ENCODE measurements at regions not wholly inside any gene's neighbourhood (a gene's known extent, or its start where the extent isn't known, plus 50 kb on each side); places are given as distances from the start of the nearest gene placed in this dataset.

DNA sequence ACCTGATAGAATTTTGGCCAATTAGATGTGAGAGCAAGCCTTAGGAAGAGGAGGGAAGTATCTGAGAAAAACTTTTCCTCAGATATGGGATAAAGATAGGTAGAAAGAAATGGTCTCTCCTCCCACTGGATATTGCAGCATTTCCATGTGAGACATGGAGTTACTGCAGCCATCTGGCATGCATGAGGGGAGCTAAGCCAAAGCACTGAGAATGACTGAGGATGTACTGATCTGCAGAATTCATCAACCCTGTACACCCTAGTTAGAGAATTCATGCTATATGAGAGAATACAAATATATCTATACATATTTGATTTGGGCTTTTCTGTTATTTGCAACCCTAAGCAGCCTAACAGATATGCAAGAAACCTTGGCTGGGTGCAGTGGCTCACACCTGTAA, 52.5 kb upstream of the RPL34 start:
- H3K9ac ChIP-seq (ENCODE audit: insufficient read depth, low read length, poor library complexity, severe bottlenecking) = no peak overlapping the region
- no peaks in the 10 kb centered on the region for H3K36me3 Mint-ChIP-seq
- no peak overlapping the region for H3K4me3 Mint-ChIP-seq
- no peak overlapping the region for H3K4me3 ChIP-seq (replicated peaks in 1 of 3; ENCODE audit: low read depth in 2 of 3, low read length in 3 of 3)
- TF ChIP-seq, protein P1, sequence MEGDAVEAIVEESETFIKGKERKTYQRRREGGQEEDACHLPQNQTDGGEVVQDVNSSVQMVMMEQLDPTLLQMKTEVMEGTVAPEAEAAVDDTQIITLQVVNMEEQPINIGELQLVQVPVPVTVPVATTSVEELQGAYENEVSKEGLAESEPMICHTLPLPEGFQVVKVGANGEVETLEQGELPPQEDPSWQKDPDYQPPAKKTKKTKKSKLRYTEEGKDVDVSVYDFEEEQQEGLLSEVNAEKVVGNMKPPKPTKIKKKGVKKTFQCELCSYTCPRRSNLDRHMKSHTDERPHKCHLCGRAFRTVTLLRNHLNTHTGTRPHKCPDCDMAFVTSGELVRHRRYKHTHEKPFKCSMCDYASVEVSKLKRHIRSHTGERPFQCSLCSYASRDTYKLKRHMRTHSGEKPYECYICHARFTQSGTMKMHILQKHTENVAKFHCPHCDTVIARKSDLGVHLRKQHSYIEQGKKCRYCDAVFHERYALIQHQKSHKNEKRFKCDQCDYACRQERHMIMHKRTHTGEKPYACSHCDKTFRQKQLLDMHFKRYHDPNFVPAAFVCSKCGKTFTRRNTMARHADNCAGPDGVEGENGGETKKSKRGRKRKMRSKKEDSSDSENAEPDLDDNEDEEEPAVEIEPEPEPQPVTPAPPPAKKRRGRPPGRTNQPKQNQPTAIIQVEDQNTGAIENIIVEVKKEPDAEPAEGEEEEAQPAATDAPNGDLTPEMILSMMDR (IDR thresholded peaks at IDR 0.05) = no peak
- H3K4me1 ChIP-seq (ENCODE audit: control insufficient read depth in 1 of 2, insufficient read depth in 2 of 2, low read length in 2 of 2) = no peaks in the 10 kb centered on the region
- no peaks in the 10 kb centered on the region for H4K20me1 ChIP-seq (ENCODE audit: insufficient read depth, low read length)
- no peak overlapping the region for H3K27ac ChIP-seq (ENCODE audit: low read depth in 1 of 2, low read length in 2 of 2)
- H2AFZ ChIP-seq (ENCODE audit: insufficient read depth, low read depth, low read length, poor library complexity, severe bottlenecking) = no peak overlapping the region
- no peaks in the 10 kb centered on the region for H3K79me2 ChIP-seq (ENCODE audit: insufficient read depth, low read length)
- H3K9me3 ChIP-seq (replicated peaks in 1 of 2; ENCODE audit: control insufficient read depth in 1 of 2, insufficient read depth in 1 of 2, low read length in 2 of 2) = no peaks in the 10 kb centered on the region
- no peak overlapping the region for H3K27ac Mint-ChIP-seq
- H3K36me3 ChIP-seq (replicated peaks in 1 of 2; ENCODE audit: control insufficient read depth in 1 of 2, insufficient read depth in 2 of 2, low read length in 2 of 2) = no peaks in the 10 kb centered on the region
- no peaks in the 10 kb centered on the region for H3K9me3 Mint-ChIP-seq
- DNase-seq = no peak
- intact Hi-C loops (cut with micrococcal nuclease) = no loop called here
- H3K27me3 ChIP-seq (ENCODE audit: control insufficient read depth in 2 of 2, insufficient read depth in 2 of 2, low read length in 2 of 2) = no peaks in the 10 kb centered on the region
- no peak overlapping the region for H3K4me2 ChIP-seq (replicated peaks; ENCODE audit: extremely low read depth, low read length, poor library complexity, severe bottlenecking)
- peaks cover 0 to 8% (median 3%) of the 10 kb centered on the region in 3 donors for H3K27me3 Mint-ChIP-seq (ENCODE audit: low read depth in 3 of 3)
- H3K4me1 Mint-ChIP-seq = peaks cover 1% of the 10 kb centered on the region

DNA sequence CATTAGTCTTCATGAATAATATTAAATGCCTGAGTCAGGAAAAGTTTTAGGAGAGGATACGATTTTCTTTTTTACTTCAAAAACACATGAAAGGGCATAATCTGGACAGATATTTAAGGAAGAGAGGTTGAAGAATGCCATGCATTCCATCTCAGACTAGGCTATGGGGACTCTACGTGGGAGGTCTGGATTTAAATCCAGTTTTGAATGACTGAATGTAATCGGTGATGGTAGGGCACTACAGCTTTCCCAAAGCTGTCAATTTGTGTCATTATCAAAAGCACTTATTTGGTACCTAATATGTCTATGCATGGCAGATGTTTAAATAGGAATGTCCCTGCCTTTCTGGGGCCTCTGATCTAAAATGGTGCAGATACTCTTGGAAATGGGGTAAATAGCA, 59.3 kb upstream of the RPL34 start:
- DNase-seq = no peak
- intact Hi-C loops (cut with micrococcal nuclease) = no loop called here
- Histone ChIP-seq H3K79me2 (ENCODE audit: insufficient read depth, low read length) (no peaks in the 10 kb centered on the region), H3K9me3 (replicated peaks in 1 of 2; ENCODE audit: control insufficient read depth in 1 of 2, insufficient read depth in 1 of 2, low read length in 2 of 2) (no peaks in the 10 kb centered on the region), H3K9ac (ENCODE audit: insufficient read depth, low read length, poor library complexity, severe bottlenecking) (no peak overlapping the region), H2AFZ (ENCODE audit: insufficient read depth, low read depth, low read length, poor library complexity, severe bottlenecking) (no peak overlapping the region), H3K27me3 (ENCODE audit: control insufficient read depth in 2 of 2, insufficient read depth in 2 of 2, low read length in 2 of 2) (no peaks in the 10 kb centered on the region), H3K4me2 (replicated peaks; ENCODE audit: extremely low read depth, low read length, poor library complexity, severe bottlenecking) (no peak overlapping the region), H4K20me1 (ENCODE audit: insufficient read depth, low read length) (no peaks in the 10 kb centered on the region), H3K4me3 (replicated peaks in 1 of 3; ENCODE audit: low read depth in 2 of 3, low read length in 3 of 3) (no peak overlapping the region), H3K27ac (ENCODE audit: low read depth in 1 of 2, low read length in 2 of 2) (no peak overlapping the region), H3K4me1 (ENCODE audit: control insufficient read depth in 1 of 2, insufficient read depth in 2 of 2, low read length in 2 of 2) (no peaks in the 10 kb centered on the region), H3K36me3 (replicated peaks in 1 of 2; ENCODE audit: control insufficient read depth in 1 of 2, insufficient read depth in 2 of 2, low read length in 2 of 2) (no peaks in the 10 kb centered on the region)
- TF ChIP-seq, protein P1 (IDR thresholded peaks at IDR 0.05) = no peak
- 80% methylated on average over 1 of the region's 3 CpGs for WGBS (ENCODE audit: insufficient coverage)
- peaks cover 0 to 1% (median 0%) of the 10 kb centered on the region in 3 donors for H3K27me3 Mint-ChIP-seq (ENCODE audit: low read depth in 3 of 3)
- H3K4me1 Mint-ChIP-seq = peaks cover 9% of the 10 kb centered on the region
- no peaks in the 10 kb centered on the region for H3K9me3 Mint-ChIP-seq
- H3K27ac Mint-ChIP-seq = no peak overlapping the region
- H3K36me3 Mint-ChIP-seq = no peaks in the 10 kb centered on the region
- no peak overlapping the region for H3K4me3 Mint-ChIP-seq
